GM18858 (cell line): ENCODE measurements at regions not wholly inside any gene's neighbourhood (a gene's known extent, or its start where the extent isn't known, plus 50 kb on each side); places are given as distances from the start of the nearest gene placed in this dataset.
A peak's percentile ranks its signal among the peaks of the same experiment; 100 is the strongest.
"Not testable (repeated sequence)": the region's sequence is repeated elsewhere in the genome, so short reads cannot be mapped to it uniquely, and the experiment has no call there.

Source experiments
- ATAC-seq: cut with Tn5 transposase; IDR thresholded peaks from one replicate; pipeline ENCODE4 v1.9.1; 2021; ENCODE audit not compliant: unreplicated experiment

DNA sequence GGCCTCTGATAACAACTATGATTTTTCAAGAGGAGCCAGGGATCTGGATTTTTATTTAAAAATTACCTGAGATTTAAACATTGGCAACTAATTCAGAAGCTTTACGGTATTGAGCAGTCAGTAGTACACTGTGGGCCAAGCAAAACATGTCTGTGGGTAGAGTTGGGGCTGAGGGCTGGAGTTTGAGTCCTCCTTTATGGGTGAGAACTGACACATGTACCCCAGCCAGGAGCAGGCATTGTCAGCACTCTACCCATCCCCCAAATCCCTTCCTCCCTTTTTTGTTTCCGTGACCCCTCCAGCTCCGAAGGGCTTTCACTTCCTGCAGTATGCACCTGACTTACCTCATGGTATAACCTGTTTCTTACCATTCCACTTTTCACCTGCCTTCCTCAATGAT lies 131.4 kb downstream of the SNX5 start:
- no peak for ATAC-seq

GRCh38 chr20:17836303-17836861 lies 132.2 kb downstream of the SNX5 start:
- no peak for ATAC-seq

DNA sequence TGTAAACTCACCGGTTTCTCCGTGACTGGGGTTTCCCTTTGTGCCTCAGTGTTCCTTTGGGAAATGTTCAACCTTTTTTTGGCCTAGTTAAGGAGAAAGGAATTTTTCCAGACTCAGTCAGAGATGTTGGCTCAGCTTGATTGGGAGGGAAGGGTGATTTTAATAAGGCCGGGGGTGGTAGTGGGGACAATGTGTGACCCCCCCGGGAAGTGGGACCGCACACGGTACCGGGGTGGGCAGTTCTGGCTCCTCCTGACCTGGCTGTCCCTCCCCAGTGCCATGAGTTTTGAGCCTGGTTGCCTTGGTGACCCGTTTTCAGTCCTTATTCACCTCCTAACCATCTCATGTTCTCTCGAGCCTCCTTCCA lies 132.7 kb downstream of the SNX5 start:
- no peak for ATAC-seq

GRCh38 chr20:17835240-17835933 lies 133.2 kb downstream of the SNX5 start:
- ATAC-seq, result no peak

GRCh38 chr20:17834804-17835203 lies 133.8 kb downstream of the SNX5 start:
- no peak for ATAC-seq

GRCh38 chr20:17833036-17833674 lies 133.4 kb downstream of the BANF2 start:
- no peak for ATAC-seq

GRCh38 chr20:17832236-17832915 lies 132.6 kb downstream of the BANF2 start:
- no peak for ATAC-seq

GRCh38 chr20:17828598-17829144 lies 128.9 kb downstream of the BANF2 start:
- no peak for ATAC-seq

- no peak for ATAC-seq
Measured at GRCh38 chr20:17827759-17828559, 128.2 kb downstream of the BANF2 start.

GRCh38 chr20:17827079-17827478 lies 127.3 kb downstream of the BANF2 start:
- no peak for ATAC-seq

GRCh38 chr20:17825960-17826843 lies 126.4 kb downstream of the BANF2 start:
- ATAC-seq, result peak; percentile 94

DNA sequence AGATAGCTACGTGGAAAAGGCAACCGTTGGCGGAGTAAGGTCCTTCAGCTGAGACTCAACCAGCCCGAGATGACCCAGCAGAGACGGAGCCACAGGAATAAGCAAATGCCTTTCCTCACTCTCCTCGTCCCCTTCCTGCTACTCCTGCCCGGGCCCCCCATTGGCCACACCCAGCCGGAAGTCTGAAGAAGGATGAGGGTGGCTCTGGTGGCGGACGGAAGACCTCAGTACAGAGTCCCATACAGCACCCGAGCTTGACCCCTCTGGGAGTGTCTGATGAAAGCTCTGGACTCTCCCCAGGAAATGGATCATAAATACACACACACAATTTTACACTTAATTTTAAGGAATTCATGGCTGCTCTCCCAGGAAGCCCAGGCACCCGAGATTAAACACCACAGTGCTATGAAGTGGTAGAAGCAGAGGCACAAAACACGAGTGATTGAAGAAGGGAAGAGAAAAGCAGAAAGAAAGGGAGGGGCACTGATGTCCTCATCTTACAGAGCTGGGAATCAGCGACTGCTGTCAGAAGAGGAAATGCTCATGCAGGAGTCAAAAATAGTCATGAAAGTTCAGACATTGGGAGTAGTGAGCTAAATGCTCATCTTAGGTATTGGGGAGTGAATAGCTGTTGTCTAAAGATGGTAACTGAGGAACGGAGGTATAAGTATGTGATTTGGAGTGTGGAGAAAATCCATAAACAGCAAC lies 125.6 kb downstream of the BANF2 start:
- ATAC-seq, result no peak

- no peak for ATAC-seq
Measured at GRCh38 chr20:17824676-17825251, 125.0 kb downstream of the BANF2 start.

DNA sequence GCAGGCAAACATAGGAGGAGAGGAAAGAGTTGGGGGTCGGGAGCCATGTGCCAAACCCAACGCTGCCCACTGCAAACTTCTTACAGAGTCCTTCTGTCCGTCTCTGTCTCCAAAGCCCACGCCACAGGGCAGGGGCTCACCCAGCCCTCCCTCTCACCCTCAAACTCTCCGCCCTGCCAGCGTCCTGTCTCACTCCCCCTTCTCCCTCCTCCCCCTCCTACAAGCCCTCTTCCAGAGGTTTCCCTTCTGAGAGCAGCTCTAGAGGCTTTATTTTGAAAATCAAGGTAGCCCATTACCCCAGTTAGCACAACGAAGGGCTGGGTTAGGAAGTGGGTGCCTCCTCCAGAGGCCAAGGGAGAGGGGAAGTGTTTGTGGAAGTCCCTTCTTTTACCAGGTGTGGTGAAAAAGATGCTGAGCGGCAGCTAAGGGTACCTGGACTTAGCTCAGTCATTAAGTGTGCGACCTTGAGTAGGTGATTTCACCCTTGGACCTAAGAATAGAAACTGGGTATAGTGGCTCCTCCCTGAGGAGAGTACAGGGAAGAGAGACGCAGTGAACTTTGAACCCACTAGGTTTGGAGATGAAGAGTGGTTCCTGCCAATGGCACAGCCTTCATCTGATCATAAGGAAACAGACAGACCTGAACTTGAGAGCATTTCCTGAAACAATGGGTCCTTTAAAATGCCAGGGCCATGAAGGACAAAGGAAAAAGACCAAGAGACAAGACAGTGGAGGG lies 123.8 kb downstream of the BANF2 start:
- no peak for ATAC-seq

- no peak for ATAC-seq
Measured at GRCh38 chr20:17822540-17823408, 123.0 kb downstream of the BANF2 start.

GRCh38 chr20:17822039-17822438 lies 122.3 kb downstream of the BANF2 start:
- no peak for ATAC-seq

DNA sequence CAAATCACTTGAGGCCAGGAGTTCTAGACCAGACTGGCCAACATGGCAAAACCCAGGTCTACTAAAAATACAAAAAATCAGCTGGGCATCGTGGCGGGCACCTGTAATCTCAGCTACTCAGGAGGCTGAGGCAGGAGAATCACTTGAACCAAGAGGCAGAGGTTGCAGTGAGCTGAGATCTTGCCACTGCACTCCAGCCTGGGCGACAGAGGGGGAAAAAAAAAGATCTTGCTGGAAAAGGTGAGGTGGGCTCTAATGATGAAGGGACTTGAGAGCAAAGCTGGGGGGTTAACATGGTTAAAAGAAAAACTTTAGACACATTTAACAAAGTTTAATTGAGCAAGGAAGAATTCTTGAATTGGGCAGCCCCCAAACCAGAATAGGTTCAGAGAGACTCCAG lies 121.8 kb downstream of the BANF2 start:
- not testable (repeated sequence) for ATAC-seq
